HG02943 (cell line): ENCODE measurements at regions not wholly inside any gene's neighbourhood (a gene's known extent, or its start where the extent isn't known, plus 50 kb on each side); places are given as distances from the start of the nearest gene placed in this dataset.
"Not testable (repeated sequence)": the region's sequence is repeated elsewhere in the genome, so short reads cannot be mapped to it uniquely, and the experiment has no call there.

Experiments
- ATAC-seq: cut with Tn5 transposase; IDR thresholded peaks from one replicate; pipeline ENCODE4 v1.9.1; 2021; ENCODE audit warnings: mild to moderate bottlenecking, low read depth, moderate library complexity; ENCODE audit not compliant: unreplicated experiment

GRCh38 chr9:81804306-81804705, 115.0 kb upstream of the TLE1 start:
- no peak for ATAC-seq

- ATAC-seq, result not testable (repeated sequence)
Observed at GRCh38 chr9:81811688-81812087, 116.5 kb upstream of the SPATA31D4 start.

- ATAC-seq, result no peak
Observed at GRCh38 chr9:81814401-81814793, 113.8 kb upstream of the SPATA31D4 start.

- peak; percentile 78 for ATAC-seq
Observed at GRCh38 chr9:81814794-81815464, 113.3 kb upstream of the SPATA31D4 start.

GRCh38 chr9:81815781-81816180, 112.4 kb upstream of the SPATA31D4 start:
- no peak for ATAC-seq

GRCh38 chr9:81819155-81819554, 109.1 kb upstream of the SPATA31D4 start:
- ATAC-seq, result no peak

GRCh38 chr9:81819859-81820546, 108.2 kb upstream of the SPATA31D4 start:
- ATAC-seq, result no peak

- ATAC-seq, result no peak
Observed at GRCh38 chr9:81822301-81822865, 105.8 kb upstream of the SPATA31D4 start.

- no peak for ATAC-seq
Observed at GRCh38 chr9:81822967-81823366, 105.3 kb upstream of the SPATA31D4 start.

- no peak for ATAC-seq
Observed at GRCh38 chr9:81823672-81824554, 104.3 kb upstream of the SPATA31D4 start.

- ATAC-seq, result no peak
Observed at GRCh38 chr9:81824802-81825730, 103.2 kb upstream of the SPATA31D4 start.

GRCh38 chr9:81825846-81826516, 102.2 kb upstream of the SPATA31D4 start:
- no peak for ATAC-seq

GRCh38 chr9:81826517-81826906, 101.7 kb upstream of the SPATA31D4 start:
- no peak for ATAC-seq

GRCh38 chr9:81827616-81828296, 100.5 kb upstream of the SPATA31D4 start:
- ATAC-seq, result peak; percentile 70

- ATAC-seq, result no peak
Observed at GRCh38 chr9:81829195-81829882, 98.9 kb upstream of the SPATA31D4 start.

- not testable (repeated sequence) for ATAC-seq
Observed at GRCh38 chr9:81830431-81830830, 97.8 kb upstream of the SPATA31D4 start.

- ATAC-seq, result no peak
Observed at GRCh38 chr9:81832571-81833285, 95.5 kb upstream of the SPATA31D4 start.
